WI38 (cell line): ENCODE measurements at regions not wholly inside any gene's neighbourhood (a gene's known extent, or its start where the extent isn't known, plus 50 kb on each side); places are given as distances from the start of the nearest gene placed in this dataset.

Experiments used
- H3K4me3 ChIP-seq: 2 replicates; pipeline ENCODE4 v1.5.1; 2011; ENCODE audit warnings: low read depth, mild to moderate bottlenecking, control low read depth, low read length
- CTCF ChIP-seq: IDR thresholded peaks from 2 replicates; pipeline ENCODE4 v1.5.1; 2012; ENCODE audit warnings: low read depth, mild to moderate bottlenecking, control low read depth, low read length

- H3K4me3 ChIP-seq: no peak overlapping the region
- TF ChIP-seq CTCF: no peak
Observed at GRCh38 chr22:48607901-48608662, 1219.6 kb downstream of the BRD1 start.

GRCh38 chr22:48606684-48607307 lies 1220.9 kb downstream of the BRD1 start:
- no peak for TF ChIP-seq CTCF

GRCh38 chr22:48605856-48606481 lies 1221.7 kb downstream of the BRD1 start:
- TF ChIP-seq CTCF: no peak
- H3K4me3 ChIP-seq: no peak overlapping the region

More at GRCh38 chr22:48606684-48607307, 1220.9 kb downstream of the BRD1 start:
- no peak overlapping the region for H3K4me3 ChIP-seq

- no peak overlapping the region for H3K4me3 ChIP-seq
- no peak for TF ChIP-seq CTCF
Observed at GRCh38 chr22:48605125-48605524, 1222.5 kb downstream of the BRD1 start.

- TF ChIP-seq CTCF: no peak
Observed at GRCh38 chr22:48603621-48604320, 1223.9 kb downstream of the BRD1 start.

GRCh38 chr22:48602805-48603518 lies 1224.7 kb downstream of the BRD1 start:
- TF ChIP-seq CTCF: no peak
- no peak overlapping the region for H3K4me3 ChIP-seq

More at GRCh38 chr22:48603621-48604320, 1223.9 kb downstream of the BRD1 start:
- H3K4me3 ChIP-seq: no peak overlapping the region
